GM12878 (cell line): ENCODE measurements at regions not wholly inside any gene's neighbourhood (a gene's known extent, or its start where the extent isn't known, plus 50 kb on each side); places are given as distances from the start of the nearest gene placed in this dataset.

Experiments
- ATAC-seq: fragments of 200-7000 bp; cut with Tn5 transposase; 3 replicates; pipeline ENCODE4 v1.9.1; 2020; ENCODE audit warnings: mild to moderate bottlenecking, moderate library complexity
- BruUV-seq: library from RNA; stranded (reverse); fragments of 400-500 nt; replicated peaks from 2 replicates; lab custom pipeline; 2021; lab: Mats Ljungman, UMichigan
- CTCF ChIA-PET: fragments of 300-600 bp; sonication (Branson Sonifier 250); formaldehyde crosslinking; extraction: SDS; loops from one replicate; lab custom pipeline; 2021; ENCODE audit warnings: inconsistent platforms; lab: Yijun Ruan, JAX
- POLR2A ChIA-PET: fragments of 350-600 bp; formaldehyde crosslinking; extraction: SDS; loops from one replicate; lab custom pipeline; 2021; ENCODE audit warnings: inconsistent platforms; lab: Charles Lee
- RAD21 ChIA-PET: fragments of 300-600 bp; sonication (Branson Sonifier 250); formaldehyde crosslinking; loops from one replicate; lab custom pipeline; 2023; ENCODE audit warnings: antibody characterized with exemption; ENCODE audit not compliant: unreplicated experiment; lab: Charles Lee
- SMC1A ChIA-PET: fragments of 300-600 bp; sonication (Branson Sonifier 250); formaldehyde crosslinking; loops from one replicate; lab custom pipeline; 2023; ENCODE audit not compliant: unreplicated experiment, uncharacterized antibody; lab: Charles Lee
- DNase-seq: peaks from one replicate; pipeline ENCODE4 v3.0.0-alpha.2; 2011; ENCODE audit warnings: low read depth, low spot score
- FAIRE-seq: peaks from 3 replicates; lab custom pipeline; 2011; peaks lifted over from hg19 to GRCh38; lab: Jason Lieb, UNC
- H2AFZ ChIP-seq: 2 replicates; pipeline ENCODE4 v1.6.0; 2011; ENCODE audit warnings: low read depth, low read length, control low read depth; ENCODE audit not compliant: control insufficient read depth
- H3K27ac ChIP-seq: 2 replicates; pipeline ENCODE4 v1.5.1; 2011; ENCODE audit warnings: control low read depth; ENCODE audit not compliant: control insufficient read depth, insufficient read depth
- H3K27me3 ChIP-seq, 2 experiments: replicated peaks in 1 of 2; 2 replicates each; pipeline versions ENCODE4 v1.6.0 to v1.6.1; 2011; ENCODE audit warnings: low read length in 1 of 2; ENCODE audit not compliant: control insufficient read depth in 2 of 2, insufficient read depth in 2 of 2
- H3K36me3 ChIP-seq, 2 experiments: 2 replicates each; pipeline ENCODE4 v1.5.1; 2011; ENCODE audit warnings: low read length in 1 of 2; ENCODE audit not compliant: control insufficient read depth in 2 of 2, insufficient read depth in 2 of 2
- H3K4me1 ChIP-seq: 2 replicates; pipeline ENCODE4 v1.6.1; 2011; ENCODE audit warnings: mild to moderate bottlenecking, low read length, moderate library complexity, mixed read lengths; ENCODE audit not compliant: control insufficient read depth, insufficient read depth
- H3K4me2 ChIP-seq: 2 replicates; pipeline ENCODE4 v1.6.0; 2011; ENCODE audit warnings: control low read depth; ENCODE audit not compliant: control insufficient read depth, insufficient read depth
- H3K4me3 ChIP-seq: fragments of 200-600 bp; sonication (generic); 2 replicates; pipeline ENCODE4 v1.5.1; 2016
- H3K79me2 ChIP-seq: 2 replicates; pipeline ENCODE4 v1.6.0; 2011; ENCODE audit warnings: low read length; ENCODE audit not compliant: control insufficient read depth, insufficient read depth
- H3K9ac ChIP-seq: 2 replicates; pipeline ENCODE4 v1.8.0; 2011; ENCODE audit warnings: low read length, control low read depth, mixed read lengths; ENCODE audit not compliant: control insufficient read depth, insufficient read depth
- H3K9me3 ChIP-seq: replicated peaks from 3 replicates; pipeline ENCODE4 v1.5.1; 2011; ENCODE audit warnings: mild to moderate bottlenecking, low read length; ENCODE audit not compliant: control insufficient read depth, insufficient read depth
- H4K20me1 ChIP-seq: 2 replicates; pipeline ENCODE4 v1.6.0; 2011; ENCODE audit not compliant: control insufficient read depth, insufficient read depth
- E4F1 ChIP-seq: fragments of 450-650 bp; IDR thresholded peaks from 2 replicates; pipeline ENCODE4 v1.6.1; 2018; ENCODE audit warnings: borderline replicate concordance, mild to moderate bottlenecking; ENCODE audit not compliant: partially characterized antibody
- FOXM1 ChIP-seq: IDR thresholded peaks from 2 replicates; pipeline ENCODE4 v1.6.1; 2012; ENCODE audit warnings: low read depth, mild to moderate bottlenecking, inconsistent platforms, low read length, moderate library complexity
- NFXL1 ChIP-seq: fragments of 450-650 bp; IDR thresholded peaks from 2 replicates; pipeline ENCODE4 v1.6.1; 2017; ENCODE audit warnings: antibody characterized with exemption, mild to moderate bottlenecking, borderline replicate concordance
- NR2F1 ChIP-seq: fragments of 450-650 bp; conservative IDR thresholded peaks from 2 replicates; pipeline ENCODE4 v1.6.1; 2017; ENCODE audit warnings: mild to moderate bottlenecking
- NRF1 ChIP-seq: conservative IDR thresholded peaks from 2 replicates; pipeline ENCODE4 v1.6.1; 2011; ENCODE audit warnings: mild to moderate bottlenecking, low read depth, low read length, improper control_type of control experiment
- RELA ChIP-seq: fragments of 450-650 bp; IDR thresholded peaks from 2 replicates; pipeline ENCODE4 v1.8.0; 2014; ENCODE audit warnings: borderline replicate concordance; ENCODE audit not compliant: partially characterized antibody
- RUNX3 ChIP-seq: IDR thresholded peaks from 2 replicates; pipeline ENCODE4 v1.6.1; 2012; ENCODE audit warnings: low read length, inconsistent platforms
- TARDBP ChIP-seq: IDR thresholded peaks from 2 replicates; pipeline ENCODE4 v1.6.1; 2016; ENCODE audit warnings: borderline replicate concordance
- ZNF274 ChIP-seq: IDR thresholded peaks from one replicate; pipeline ENCODE4 v1.8.0; 2011; ENCODE audit not compliant: insufficient read length, insufficient read depth
- WGBS: methylation state at CpG from one replicate; pipeline ENCODE4 v1.1.6; 2016; ENCODE audit warnings: low lambda C conversion rate; ENCODE audit not compliant: insufficient replicate concordance, insufficient coverage; ENCODE audit errors: missing lambda C conversion rate; 5-methylcytosine and 5-hydroxymethylcytosine counted together
- in situ Hi-C: fragments of 300-500 bp; cut with MboI; formaldehyde crosslinking; loops from 9 replicates; pipeline ENCODE4 v1.14.3; 2018; ENCODE audit warnings: mixed read lengths
- intact Hi-C: fragments of 100-400 bp; cut with micrococcal nuclease; formaldehyde crosslinking; loops from one replicate; pipeline ENCODE4 v1.14.2; 2022; ENCODE audit not compliant: unreplicated experiment
- TF ChIP-seq, protein P1 (sequence below): fragments of 450-650 bp; conservative IDR thresholded peaks from 2 replicates; pipeline ENCODE4 v1.6.1; 2017; ENCODE audit warnings: mild to moderate bottlenecking, moderate library complexity

GRCh38 chr2:146323564-146323963 is 1521.3 kb upstream of the ACVR2A start:
- BruUV-seq = no TSS peak
- in situ Hi-C loops (no loop called here), intact Hi-C loops (no loop called here)
- ChIA-PET POLR2A (no interaction called here), SMC1A (interaction anchor here (1.1 to 3.6 kb wide), 3 partner anchors 10 to 120 kb away, joined by 3 to 10 read pairs (median 4); no protein-coding TSS in a partner anchor), CTCF (no interaction called here), RAD21 (no interaction called here)
- WGBS = 6% methylated on average over 2 of the region's 2 CpGs
- TF ChIP-seq RUNX3 (no peak), TARDBP (no peak), E4F1 (no peak), NR2F1 (no peak), NFXL1 (no peak), RELA (no peak), ZNF274 (no peak), FOXM1 (no peak), NRF1 (no peak)
- TF ChIP-seq, protein P1, sequence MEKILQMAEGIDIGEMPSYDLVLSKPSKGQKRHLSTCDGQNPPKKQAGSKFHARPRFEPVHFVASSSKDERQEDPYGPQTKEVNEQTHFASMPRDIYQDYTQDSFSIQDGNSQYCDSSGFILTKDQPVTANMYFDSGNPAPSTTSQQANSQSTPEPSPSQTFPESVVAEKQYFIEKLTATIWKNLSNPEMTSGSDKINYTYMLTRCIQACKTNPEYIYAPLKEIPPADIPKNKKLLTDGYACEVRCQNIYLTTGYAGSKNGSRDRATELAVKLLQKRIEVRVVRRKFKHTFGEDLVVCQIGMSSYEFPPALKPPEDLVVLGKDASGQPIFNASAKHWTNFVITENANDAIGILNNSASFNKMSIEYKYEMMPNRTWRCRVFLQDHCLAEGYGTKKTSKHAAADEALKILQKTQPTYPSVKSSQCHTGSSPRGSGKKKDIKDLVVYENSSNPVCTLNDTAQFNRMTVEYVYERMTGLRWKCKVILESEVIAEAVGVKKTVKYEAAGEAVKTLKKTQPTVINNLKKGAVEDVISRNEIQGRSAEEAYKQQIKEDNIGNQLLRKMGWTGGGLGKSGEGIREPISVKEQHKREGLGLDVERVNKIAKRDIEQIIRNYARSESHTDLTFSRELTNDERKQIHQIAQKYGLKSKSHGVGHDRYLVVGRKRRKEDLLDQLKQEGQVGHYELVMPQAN = no peak
- no peaks in the 10 kb centered on the region for H3K27me3 ChIP-seq
- H3K4me3 ChIP-seq = no peak overlapping the region
- FAIRE-seq (no peak), ATAC-seq (no peak), DNase-seq (no peak)
- H3K4me1 ChIP-seq = no peaks in the 10 kb centered on the region
- H3K79me2 ChIP-seq = no peaks in the 10 kb centered on the region
- H3K36me3 ChIP-seq = no peaks in the 10 kb centered on the region
- no peak overlapping the region for H3K9ac ChIP-seq
- no peaks in the 10 kb centered on the region for H3K9me3 ChIP-seq
- no peak overlapping the region for H3K27ac ChIP-seq
- no peaks in the 10 kb centered on the region for H4K20me1 ChIP-seq
- H3K4me2 ChIP-seq = no peak overlapping the region
- no peak overlapping the region for H2AFZ ChIP-seq
